ENCODE measurements at regions not wholly inside any gene's neighbourhood (a gene's known extent, or its start where the extent isn't known, plus 50 kb on each side); places are given as distances from the start of the nearest gene placed in this dataset.
"Not testable (repeated sequence)": the region's sequence is repeated elsewhere in the genome, so short reads cannot be mapped to it uniquely, and the experiment has no call there.

- no peak for DNase-seq
Observed at GRCh38 chr14:23751616-23752015, 115.5 kb downstream of the DHRS2 start.

- no peak for DNase-seq
Observed at GRCh38 chr14:23763394-23763793, 127.2 kb downstream of the DHRS2 start.

GRCh38 chr14:23766737-23767401, 130.7 kb downstream of the DHRS2 start:
- DNase-seq: no peak

- DNase-seq: not testable (repeated sequence)
Observed at GRCh38 chr14:23769221-23769728, 133.1 kb downstream of the DHRS2 start.

GRCh38 chr14:23773981-23774380, 137.8 kb downstream of the DHRS2 start:
- DNase-seq: no peak

GRCh38 chr14:23776296-23776695, 140.1 kb downstream of the DHRS2 start:
- DNase-seq: no peak

- DNase-seq: no peak
Observed at GRCh38 chr14:23785208-23785607, 149.0 kb downstream of the DHRS2 start.

- no peak for DNase-seq
Observed at GRCh38 chr14:23787436-23787835, 151.3 kb downstream of the DHRS2 start.

GRCh38 chr14:23789696-23790095, 153.5 kb downstream of the DHRS2 start:
- DNase-seq: no peak

GRCh38 chr14:23793532-23793931, 157.4 kb downstream of the DHRS2 start:
- DNase-seq: no peak

GRCh38 chr14:23800811-23801210, 152.8 kb upstream of the DHRS4 start:
- no peak for DNase-seq

- no peak for DNase-seq
Observed at GRCh38 chr14:23801766-23802165, 151.8 kb upstream of the DHRS4 start.

- no peak for DNase-seq
Observed at GRCh38 chr14:23804817-23805216, 148.8 kb upstream of the DHRS4 start.

GRCh38 chr14:23805761-23806160, 147.8 kb upstream of the DHRS4 start:
- no peak for DNase-seq

GRCh38 chr14:23814527-23815256, 138.9 kb upstream of the DHRS4 start:
- no peak for DNase-seq

- no peak for DNase-seq
Observed at GRCh38 chr14:23816371-23816770, 137.2 kb upstream of the DHRS4 start.

- DNase-seq: no peak
Observed at GRCh38 chr14:23817164-23817767, 136.3 kb upstream of the DHRS4 start.

GRCh38 chr14:23827100-23827892, 126.3 kb upstream of the DHRS4 start:
- DNase-seq: no peak

- DNase-seq: no peak
Observed at GRCh38 chr14:23828001-23828400, 125.6 kb upstream of the DHRS4 start.

- DNase-seq: no peak
Observed at GRCh38 chr14:23828616-23829015, 125.0 kb upstream of the DHRS4 start.

GRCh38 chr14:23829736-23830471, 123.7 kb upstream of the DHRS4 start:
- DNase-seq: no peak

GRCh38 chr14:23831596-23831995, 122.0 kb upstream of the DHRS4 start:
- DNase-seq: no peak

Measured in right kidney (tissue), 1 donor.